Ascending aorta (tissue), 2 donors: ENCODE measurements at regions not wholly inside any gene's neighbourhood (a gene's known extent, or its start where the extent isn't known, plus 50 kb on each side); places are given as distances from the start of the nearest gene placed in this dataset.

Source experiments
- DNase-seq, 2 donors: peaks; one replicate each; pipeline ENCODE4 v3.0.0-alpha.2; 2019; ENCODE audit warnings: low spot score in 2 of 2
- H3K27ac ChIP-seq, 2 donors: fragments of 200-600 bp; sonication (generic); one replicate each; pipeline ENCODE4 v1.5.1; 2016 to 2017; ENCODE audit warnings: mild to moderate bottlenecking in 1 of 2
- H3K27me3 ChIP-seq: fragments of 200-600 bp; sonication (generic); one replicate; pipeline ENCODE4 v1.5.1; 2017
- H3K36me3 ChIP-seq, 2 donors: fragments of 200-600 bp; sonication (generic); one replicate each; pipeline ENCODE4 v1.5.1; 2016
- H3K4me1 ChIP-seq, 2 donors: fragments of 200-600 bp; sonication (generic); one replicate each; pipeline ENCODE4 v1.5.1; 2016 to 2017; ENCODE audit warnings: mild to moderate bottlenecking in 1 of 2
- H3K4me3 ChIP-seq, 2 donors: fragments of 200-600 bp; sonication (generic); one replicate each; pipeline ENCODE4 v1.5.1; 2016 to 2017; ENCODE audit warnings: mild to moderate bottlenecking in 1 of 2
- H3K9me3 ChIP-seq, 2 donors: fragments of 200-600 bp; sonication (generic); one replicate each; pipeline ENCODE4 v1.5.1; 2016
- CTCF ChIP-seq, 3 experiments: fragments of 200-600 bp in 2 of 3; fragments of 450-650 bp in 1 of 3; sonication (generic) in 2 of 3; IDR thresholded peaks; one replicate each; pipeline ENCODE4 v1.5.1; 2016 to 2019; ENCODE audit warnings: antibody characterized with exemption in 3 of 3, mild to moderate bottlenecking in 1 of 3, moderate library complexity in 1 of 3
- intact Hi-C: fragments of 100-400 bp; cut with DNase I; formaldehyde crosslinking; loops from one replicate; pipeline ENCODE4 v1.15.1; 2023

- H3K4me1 ChIP-seq: no peaks in the 10 kb centered on the region
- no peaks in the 10 kb centered on the region for H3K9me3 ChIP-seq
- H3K36me3 ChIP-seq: no peaks in the 10 kb centered on the region
- TF ChIP-seq CTCF (IDR thresholded peaks at IDR 0.05): no peak
- no peak overlapping the region for H3K27ac ChIP-seq
- no peaks in the 10 kb centered on the region for H3K27me3 ChIP-seq
- DNase-seq: no peak
- no peak overlapping the region for H3K4me3 ChIP-seq
- intact Hi-C loops: no loop called here
Observed at GRCh38 chr4:132557660-132558059, 591.4 kb upstream of the PCDH10 start.

- no peak for TF ChIP-seq CTCF (IDR thresholded peaks at IDR 0.05)
- Histone ChIP-seq H3K4me1 (no peaks in the 10 kb centered on the region), H3K36me3 (no peaks in the 10 kb centered on the region), H3K27me3 (no peaks in the 10 kb centered on the region), H3K9me3 (no peaks in the 10 kb centered on the region), H3K27ac (no peak overlapping the region), H3K4me3 (no peak overlapping the region)
- intact Hi-C loops: no loop called here
- DNase-seq: no peak
Observed at GRCh38 chr4:132564920-132565319, 584.2 kb upstream of the PCDH10 start.

GRCh38 chr4:132565542-132565941 is 583.6 kb upstream of the PCDH10 start:
- Histone ChIP-seq H3K4me1 (no peaks in the 10 kb centered on the region), H3K9me3 (no peaks in the 10 kb centered on the region), H3K36me3 (no peaks in the 10 kb centered on the region), H3K27ac (no peak overlapping the region), H3K27me3 (no peaks in the 10 kb centered on the region), H3K4me3 (no peak overlapping the region)
- intact Hi-C loops: no loop called here
- DNase-seq: no peak
- no peak for TF ChIP-seq CTCF (IDR thresholded peaks at IDR 0.05)

GRCh38 chr4:132572210-132572609 is 576.9 kb upstream of the PCDH10 start:
- no peaks in the 10 kb centered on the region for H3K27me3 ChIP-seq
- TF ChIP-seq CTCF (IDR thresholded peaks at IDR 0.05): no peak
- no peaks in the 10 kb centered on the region for H3K9me3 ChIP-seq
- intact Hi-C loops: no loop called here
- DNase-seq: no peak
- H3K4me3 ChIP-seq: no peak overlapping the region
- no peaks in the 10 kb centered on the region for H3K4me1 ChIP-seq
- no peak overlapping the region for H3K27ac ChIP-seq
- H3K36me3 ChIP-seq: no peaks in the 10 kb centered on the region

GRCh38 chr4:132587626-132588025 is 561.5 kb upstream of the PCDH10 start:
- Histone ChIP-seq H3K27me3 (no peaks in the 10 kb centered on the region), H3K4me1 (no peaks in the 10 kb centered on the region), H3K4me3 (no peak overlapping the region), H3K27ac (no peak overlapping the region), H3K9me3 (no peaks in the 10 kb centered on the region), H3K36me3 (no peaks in the 10 kb centered on the region)
- DNase-seq: no peak
- intact Hi-C loops: no loop called here
- TF ChIP-seq CTCF (IDR thresholded peaks at IDR 0.05): no peak

- H3K9me3 ChIP-seq: no peaks in the 10 kb centered on the region
- DNase-seq: no peak
- H3K27ac ChIP-seq: no peak overlapping the region
- H3K4me3 ChIP-seq: no peak overlapping the region
- H3K4me1 ChIP-seq: no peaks in the 10 kb centered on the region
- intact Hi-C loops: no loop called here
- TF ChIP-seq CTCF (IDR thresholded peaks at IDR 0.05): no peak
- H3K36me3 ChIP-seq: no peaks in the 10 kb centered on the region
- H3K27me3 ChIP-seq: no peaks in the 10 kb centered on the region
Observed at GRCh38 chr4:132592340-132592739, 556.8 kb upstream of the PCDH10 start.
